Activated CD4-positive, alpha-beta T cell treated with anti-CD3 and anti-CD28 coated beads, Interleukin-2, amount 50 U/mL, for 48 hours (primary cell): ENCODE measurements at regions not wholly inside any gene's neighbourhood (a gene's known extent, or its start where the extent isn't known, plus 50 kb on each side); places are given as distances from the start of the nearest gene placed in this dataset.

ENCODE experiments used
- DNase-seq, 2 experiments: peaks; one replicate each; pipeline ENCODE4 v3.0.0-alpha.2; 2020

GRCh38 chr15:98425173-98425572 is 223.2 kb upstream of the IGF1R start:
- no peak for DNase-seq

GRCh38 chr15:98427321-98427720 is 221.0 kb upstream of the IGF1R start:
- DNase-seq: no peak

GRCh38 chr15:98428253-98428989 is 219.9 kb upstream of the IGF1R start:
- peak; percentile 72 to 73 for DNase-seq

- DNase-seq: no peak
Observed at GRCh38 chr15:98431171-98431570, 217.2 kb upstream of the IGF1R start.

GRCh38 chr15:98433346-98433745 is 215.0 kb upstream of the IGF1R start:
- no peak for DNase-seq

GRCh38 chr15:98433856-98434255 is 214.5 kb upstream of the IGF1R start:
- no peak for DNase-seq

GRCh38 chr15:98437752-98438151 is 210.6 kb upstream of the IGF1R start:
- no peak for DNase-seq

GRCh38 chr15:98438326-98438725 is 210.0 kb upstream of the IGF1R start:
- no peak for DNase-seq

- DNase-seq: no peak
Observed at GRCh38 chr15:98438907-98439306, 209.4 kb upstream of the IGF1R start.

- DNase-seq: no peak
Observed at GRCh38 chr15:98439523-98439942, 208.8 kb upstream of the IGF1R start.

- DNase-seq: no peak
Observed at GRCh38 chr15:98440917-98441316, 207.4 kb upstream of the IGF1R start.

GRCh38 chr15:98441599-98441998 is 206.7 kb upstream of the IGF1R start:
- DNase-seq: no peak

- DNase-seq: peak; percentile 50 to 58
Observed at GRCh38 chr15:98442379-98442833, 205.9 kb upstream of the IGF1R start.

GRCh38 chr15:98442901-98443300 is 205.4 kb upstream of the IGF1R start:
- DNase-seq: no peak

- DNase-seq: no peak
Observed at GRCh38 chr15:98443526-98443925, 204.8 kb upstream of the IGF1R start.

GRCh38 chr15:98444138-98444537 is 204.2 kb upstream of the IGF1R start:
- DNase-seq: no peak

GRCh38 chr15:98445315-98445714 is 203.0 kb upstream of the IGF1R start:
- no peak for DNase-seq

GRCh38 chr15:98446083-98446482 is 202.3 kb upstream of the IGF1R start:
- no peak for DNase-seq

GRCh38 chr15:98447069-98447468 is 201.3 kb upstream of the IGF1R start:
- DNase-seq: no peak

- DNase-seq: no peak
Observed at GRCh38 chr15:98451236-98451635, 197.1 kb upstream of the IGF1R start.

GRCh38 chr15:98452238-98452637 is 196.1 kb upstream of the IGF1R start:
- no peak for DNase-seq

- no peak for DNase-seq
Observed at GRCh38 chr15:98455904-98456303, 192.4 kb upstream of the IGF1R start.

- DNase-seq: no peak
Observed at GRCh38 chr15:98476559-98476958, 171.8 kb upstream of the IGF1R start.

GRCh38 chr15:98480844-98481243 is 167.5 kb upstream of the IGF1R start:
- DNase-seq: no peak

- DNase-seq: no peak
Observed at GRCh38 chr15:98483575-98484130, 164.7 kb upstream of the IGF1R start.
